GM23338 (cell line): ENCODE measurements at regions not wholly inside any gene's neighbourhood (a gene's known extent, or its start where the extent isn't known, plus 50 kb on each side); places are given as distances from the start of the nearest gene placed in this dataset.

ENCODE experiments used
- ATAC-seq: fragments of 200-7000 bp; cut with Tn5 transposase; 3 replicates; pipeline ENCODE4 v1.9.1; 2020
- DNase-seq: peaks from one replicate; pipeline ENCODE4 v3.0.0-alpha.2; 2015; ENCODE audit warnings: low spot score
- H2AFZ ChIP-seq: fragments of 200-600 bp; sonication (generic); 2 replicates; pipeline ENCODE4 v1.8.0; 2016; ENCODE audit warnings: antibody characterized with exemption, mild to moderate bottlenecking, moderate library complexity
- H3F3A ChIP-seq: fragments of 200-600 bp; sonication (generic); replicated peaks from 2 replicates; pipeline ENCODE4 v1.8.0; 2017; ENCODE audit warnings: antibody characterized with exemption, mixed run types, low read depth
- H3K27ac ChIP-seq: fragments of 200-600 bp; sonication (generic); 2 replicates; pipeline ENCODE4 v1.6.1; 2016; ENCODE audit warnings: low read depth
- H3K27me3 ChIP-seq: fragments of 200-600 bp; sonication (generic); 2 replicates; pipeline ENCODE4 v1.8.0; 2016; ENCODE audit warnings: mild to moderate bottlenecking, mixed run types, moderate library complexity; ENCODE audit not compliant: insufficient read depth
- H3K36me3 ChIP-seq: fragments of 200-600 bp; sonication (generic); 2 replicates; pipeline ENCODE4 v1.8.0; 2016; ENCODE audit warnings: mild to moderate bottlenecking; ENCODE audit not compliant: insufficient read depth
- H3K4me1 ChIP-seq: fragments of 200-600 bp; sonication (generic); 2 replicates; pipeline ENCODE4 v1.8.0; 2016; ENCODE audit warnings: mild to moderate bottlenecking, moderate library complexity; ENCODE audit not compliant: insufficient read depth
- H3K4me2 ChIP-seq: fragments of 200-600 bp; sonication (generic); 2 replicates; pipeline ENCODE4 v1.7.1; 2017; ENCODE audit warnings: mixed run types
- H3K4me3 ChIP-seq: fragments of 200-600 bp; sonication (generic); 2 replicates; pipeline ENCODE4 v1.6.1; 2016; ENCODE audit warnings: mixed run types
- H3K79me2 ChIP-seq: fragments of 200-600 bp; sonication (generic); replicated peaks from 2 replicates; pipeline ENCODE4 v1.8.0; 2017; ENCODE audit warnings: mild to moderate bottlenecking; ENCODE audit not compliant: insufficient read depth
- H3K9me2 ChIP-seq: fragments of 200-600 bp; sonication (generic); 2 replicates; pipeline ENCODE4 v1.8.0; 2017; ENCODE audit not compliant: insufficient read depth
- H4K20me1 ChIP-seq: fragments of 200-600 bp; sonication (generic); replicated peaks from 2 replicates; pipeline ENCODE4 v1.8.0; 2017; ENCODE audit warnings: mild to moderate bottlenecking; ENCODE audit not compliant: insufficient read depth
- H3K27ac Mint-ChIP-seq: 2 replicates; pipeline ENCODE4 v1.8.0; 2020; ENCODE audit warnings: inconsistent platforms, mild to moderate bottlenecking, moderate library complexity, mixed read lengths
- H3K27me3 Mint-ChIP-seq: 3 replicates; pipeline ENCODE4 v1.8.0; 2022; ENCODE audit warnings: low read depth, mild to moderate bottlenecking, moderate library complexity, mixed read lengths, inconsistent platforms; ENCODE audit not compliant: insufficient read depth, poor library complexity
- H3K36me3 Mint-ChIP-seq: 3 replicates; pipeline ENCODE4 v1.8.0; 2021; ENCODE audit warnings: low read depth, mild to moderate bottlenecking, inconsistent platforms, moderate library complexity, mixed read lengths
- H3K4me1 Mint-ChIP-seq: 3 replicates; pipeline ENCODE4 v1.8.0; 2020; ENCODE audit warnings: mild to moderate bottlenecking, inconsistent platforms, mixed read lengths
- H3K4me3 Mint-ChIP-seq: 3 replicates; pipeline ENCODE4 v1.8.0; 2021; ENCODE audit warnings: moderate library complexity, mild to moderate bottlenecking, inconsistent platforms, mixed read lengths
- H3K9me3 Mint-ChIP-seq: 3 replicates; pipeline ENCODE4 v1.8.0; 2020; ENCODE audit warnings: moderate library complexity, mild to moderate bottlenecking, inconsistent platforms, mixed read lengths
- CREB1 ChIP-seq: fragments of 250-450 bp; sonication (Bioruptor Pico); IDR thresholded peaks from 2 replicates; pipeline ENCODE4 v1.5.0; 2020; ENCODE audit warnings: low read depth, mild to moderate bottlenecking, moderate library complexity
- EZH2 ChIP-seq: fragments of 200-600 bp; sonication (generic); IDR thresholded peaks from one replicate; pipeline ENCODE4 v1.8.0; 2017; ENCODE audit warnings: antibody characterized with exemption, mild to moderate bottlenecking, low read depth; ENCODE audit not compliant: unreplicated experiment
- EZH2phosphoT487 ChIP-seq: fragments of 200-600 bp; sonication (generic); IDR thresholded peaks from one replicate; pipeline ENCODE4 v1.8.1; 2018; ENCODE audit warnings: antibody characterized with exemption; ENCODE audit not compliant: unreplicated experiment
- JUNB ChIP-seq: IDR thresholded peaks from one replicate; pipeline ENCODE4 v1.6.1; 2016; ENCODE audit warnings: antibody characterized with exemption; ENCODE audit not compliant: unreplicated experiment
- NANOG ChIP-seq: IDR thresholded peaks from 2 replicates; pipeline ENCODE4 v1.6.1; 2016; ENCODE audit warnings: antibody characterized with exemption, borderline replicate concordance
- POLR2AphosphoS5 ChIP-seq: IDR thresholded peaks from 2 replicates; pipeline ENCODE4 v1.6.1; 2016; ENCODE audit warnings: antibody characterized with exemption, low read depth
- REST ChIP-seq: IDR thresholded peaks from one replicate; pipeline ENCODE4 v1.6.1; 2018; ENCODE audit warnings: antibody characterized with exemption; ENCODE audit not compliant: unreplicated experiment
- STAT1 ChIP-seq: IDR thresholded peaks from one replicate; pipeline ENCODE4 v1.6.1; 2016; ENCODE audit warnings: antibody characterized with exemption; ENCODE audit not compliant: unreplicated experiment
- ZNF114 ChIP-seq: fragments of 250-450 bp; sonication (Bioruptor Pico); IDR thresholded peaks from 2 replicates; pipeline ENCODE4 v1.5.0; 2020; ENCODE audit warnings: mild to moderate bottlenecking, moderate library complexity
- ZNF331 ChIP-seq: fragments of 250-450 bp; sonication (Bioruptor Pico); IDR thresholded peaks from 2 replicates; pipeline ENCODE4 v1.5.0; 2020; ENCODE audit warnings: low read depth, mild to moderate bottlenecking, moderate library complexity
- TF ChIP-seq, protein P1 (sequence below): fragments of 250-450 bp; sonication (Bioruptor Pico); IDR thresholded peaks from 2 replicates; pipeline ENCODE4 v1.5.0; 2020; ENCODE audit warnings: mild to moderate bottlenecking, moderate library complexity
- TF ChIP-seq, protein P2 (sequence below): IDR thresholded peaks from 2 replicates; pipeline ENCODE4 v1.6.1; 2016; ENCODE audit warnings: antibody characterized with exemption
- TF ChIP-seq, protein P3 (sequence below), 2 experiments: fragments of 200-600 bp in 1 of 2; sonication (generic) in 1 of 2; conservative IDR thresholded peaks; 2 replicates each; pipeline versions ENCODE4 v1.5.1 to v1.6.1; 2016 to 2017; ENCODE audit warnings: antibody characterized with exemption in 2 of 2, low read depth in 2 of 2, mild to moderate bottlenecking in 2 of 2, moderate library complexity in 1 of 2

DNA sequence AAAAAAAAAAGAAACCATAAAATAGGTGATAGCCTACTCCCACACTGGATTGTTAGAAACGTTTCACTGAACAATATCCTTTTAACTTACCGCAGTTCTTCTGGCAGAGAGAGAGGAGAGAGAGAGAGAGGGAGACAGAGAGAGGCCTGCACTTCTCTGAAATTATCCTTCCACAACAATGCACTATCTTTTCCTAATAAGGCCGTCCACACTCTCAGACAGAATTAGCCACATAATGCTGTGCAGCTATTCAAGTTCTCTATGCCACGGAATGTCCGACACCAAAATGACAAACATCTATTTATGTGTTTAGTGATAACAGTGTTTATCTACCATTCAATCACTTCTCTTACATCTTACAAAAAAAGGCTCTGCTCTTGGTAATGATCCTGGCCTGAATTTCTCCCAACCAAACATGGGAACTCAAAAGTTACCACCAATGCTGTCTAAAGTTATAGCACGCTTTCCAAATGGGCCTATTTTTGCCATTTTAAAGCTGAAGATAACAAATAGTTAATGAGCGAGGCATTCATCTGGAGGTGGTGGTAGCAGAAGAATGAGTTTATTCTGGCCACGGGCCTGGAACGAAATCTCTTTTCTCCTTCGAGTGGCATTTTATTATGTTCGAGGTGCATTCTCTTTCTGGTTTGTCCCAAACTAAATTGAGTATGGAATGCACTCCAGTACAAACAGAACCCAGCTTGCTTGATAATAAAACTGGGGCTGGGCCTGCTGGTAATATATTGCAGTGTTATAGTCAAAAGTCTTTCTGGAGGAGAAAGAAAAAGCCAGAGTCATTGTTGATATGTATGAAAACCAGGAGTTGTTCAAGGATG lies 160.2 kb upstream of the SVIL start:
- Mint-ChIP-seq H3K36me3 (no peaks in the 10 kb centered on the region), H3K27ac (no peak overlapping the region), H3K4me3 (no peak overlapping the region), H3K27me3 (no peaks in the 10 kb centered on the region), H3K4me1 (no peaks in the 10 kb centered on the region), H3K9me3 (no peaks in the 10 kb centered on the region)
- DNase-seq (no peak), ATAC-seq (no peak)
- Histone ChIP-seq H3K27me3 (no peaks in the 10 kb centered on the region), H3K9me2 (peaks cover 11% of the 10 kb centered on the region), H3K4me2 (no peak overlapping the region), H3K4me1 (no peaks in the 10 kb centered on the region), H3F3A (no peaks in the 10 kb centered on the region), H2AFZ (peak overlapping the region; percentile 52; the same call in 1 of the 2 replicates), H3K36me3 (no peaks in the 10 kb centered on the region), H3K79me2 (no peaks in the 10 kb centered on the region), H3K27ac (no peak overlapping the region), H3K4me3 (no peak overlapping the region), H4K20me1 (no peaks in the 10 kb centered on the region)
- TF ChIP-seq ZNF114 (no peak), STAT1 (no peak), POLR2AphosphoS5 (no peak), JUNB (no peak), EZH2phosphoT487 (no peak), REST (no peak), NANOG (no peak), EZH2 (no peak), CREB1 (no peak), ZNF331 (CRISPR knock-in tag) (no peak)
- TF ChIP-seq, protein P1, sequence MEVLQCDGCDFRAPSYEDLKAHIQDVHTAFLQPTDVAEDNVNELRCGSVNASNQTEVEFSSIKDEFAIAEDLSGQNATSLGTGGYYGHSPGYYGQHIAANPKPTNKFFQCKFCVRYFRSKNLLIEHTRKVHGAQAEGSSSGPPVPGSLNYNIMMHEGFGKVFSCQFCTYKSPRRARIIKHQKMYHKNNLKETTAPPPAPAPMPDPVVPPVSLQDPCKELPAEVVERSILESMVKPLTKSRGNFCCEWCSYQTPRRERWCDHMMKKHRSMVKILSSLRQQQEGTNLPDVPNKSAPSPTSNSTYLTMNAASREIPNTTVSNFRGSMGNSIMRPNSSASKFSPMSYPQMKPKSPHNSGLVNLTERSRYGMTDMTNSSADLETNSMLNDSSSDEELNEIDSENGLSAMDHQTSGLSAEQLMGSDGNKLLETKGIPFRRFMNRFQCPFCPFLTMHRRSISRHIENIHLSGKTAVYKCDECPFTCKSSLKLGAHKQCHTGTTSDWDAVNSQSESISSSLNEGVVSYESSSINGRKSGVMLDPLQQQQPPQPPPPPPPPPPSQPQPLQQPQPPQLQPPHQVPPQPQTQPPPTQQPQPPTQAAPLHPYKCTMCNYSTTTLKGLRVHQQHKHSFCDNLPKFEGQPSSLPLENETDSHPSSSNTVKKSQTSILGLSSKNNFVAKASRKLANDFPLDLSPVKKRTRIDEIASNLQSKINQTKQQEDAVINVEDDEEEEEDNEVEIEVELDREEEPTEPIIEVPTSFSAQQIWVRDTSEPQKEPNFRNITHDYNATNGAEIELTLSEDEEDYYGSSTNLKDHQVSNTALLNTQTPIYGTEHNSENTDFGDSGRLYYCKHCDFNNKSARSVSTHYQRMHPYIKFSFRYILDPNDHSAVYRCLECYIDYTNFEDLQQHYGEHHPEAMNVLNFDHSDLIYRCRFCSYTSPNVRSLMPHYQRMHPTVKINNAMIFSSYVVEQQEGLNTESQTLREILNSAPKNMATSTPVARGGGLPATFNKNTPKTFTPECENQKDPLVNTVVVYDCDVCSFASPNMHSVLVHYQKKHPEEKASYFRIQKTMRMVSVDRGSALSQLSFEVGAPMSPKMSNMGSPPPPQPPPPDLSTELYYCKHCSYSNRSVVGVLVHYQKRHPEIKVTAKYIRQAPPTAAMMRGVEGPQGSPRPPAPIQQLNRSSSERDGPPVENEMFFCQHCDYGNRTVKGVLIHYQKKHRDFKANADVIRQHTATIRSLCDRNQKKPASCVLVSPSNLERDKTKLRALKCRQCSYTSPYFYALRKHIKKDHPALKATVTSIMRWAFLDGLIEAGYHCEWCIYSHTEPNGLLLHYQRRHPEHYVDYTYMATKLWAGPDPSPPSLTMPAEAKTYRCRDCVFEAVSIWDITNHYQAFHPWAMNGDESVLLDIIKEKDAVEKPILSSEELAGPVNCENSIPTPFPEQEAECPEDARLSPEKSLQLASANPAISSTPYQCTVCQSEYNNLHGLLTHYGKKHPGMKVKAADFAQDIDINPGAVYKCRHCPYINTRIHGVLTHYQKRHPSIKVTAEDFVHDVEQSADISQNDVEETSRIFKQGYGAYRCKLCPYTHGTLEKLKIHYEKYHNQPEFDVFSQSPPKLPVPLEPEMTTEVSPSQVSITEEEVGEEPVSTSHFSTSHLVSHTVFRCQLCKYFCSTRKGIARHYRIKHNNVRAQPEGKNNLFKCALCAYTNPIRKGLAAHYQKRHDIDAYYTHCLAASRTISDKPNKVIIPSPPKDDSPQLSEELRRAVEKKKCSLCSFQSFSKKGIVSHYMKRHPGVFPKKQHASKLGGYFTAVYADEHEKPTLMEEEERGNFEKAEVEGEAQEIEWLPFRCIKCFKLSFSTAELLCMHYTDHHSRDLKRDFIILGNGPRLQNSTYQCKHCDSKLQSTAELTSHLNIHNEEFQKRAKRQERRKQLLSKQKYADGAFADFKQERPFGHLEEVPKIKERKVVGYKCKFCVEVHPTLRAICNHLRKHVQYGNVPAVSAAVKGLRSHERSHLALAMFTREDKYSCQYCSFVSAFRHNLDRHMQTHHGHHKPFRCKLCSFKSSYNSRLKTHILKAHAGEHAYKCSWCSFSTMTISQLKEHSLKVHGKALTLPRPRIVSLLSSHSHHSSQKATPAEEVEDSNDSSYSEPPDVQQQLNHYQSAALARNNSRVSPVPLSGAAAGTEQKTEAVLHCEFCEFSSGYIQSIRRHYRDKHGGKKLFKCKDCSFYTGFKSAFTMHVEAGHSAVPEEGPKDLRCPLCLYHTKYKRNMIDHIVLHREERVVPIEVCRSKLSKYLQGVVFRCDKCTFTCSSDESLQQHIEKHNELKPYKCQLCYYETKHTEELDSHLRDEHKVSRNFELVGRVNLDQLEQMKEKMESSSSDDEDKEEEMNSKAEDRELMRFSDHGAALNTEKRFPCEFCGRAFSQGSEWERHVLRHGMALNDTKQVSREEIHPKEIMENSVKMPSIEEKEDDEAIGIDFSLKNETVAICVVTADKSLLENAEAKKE, result no peak
- TF ChIP-seq, protein P2, sequence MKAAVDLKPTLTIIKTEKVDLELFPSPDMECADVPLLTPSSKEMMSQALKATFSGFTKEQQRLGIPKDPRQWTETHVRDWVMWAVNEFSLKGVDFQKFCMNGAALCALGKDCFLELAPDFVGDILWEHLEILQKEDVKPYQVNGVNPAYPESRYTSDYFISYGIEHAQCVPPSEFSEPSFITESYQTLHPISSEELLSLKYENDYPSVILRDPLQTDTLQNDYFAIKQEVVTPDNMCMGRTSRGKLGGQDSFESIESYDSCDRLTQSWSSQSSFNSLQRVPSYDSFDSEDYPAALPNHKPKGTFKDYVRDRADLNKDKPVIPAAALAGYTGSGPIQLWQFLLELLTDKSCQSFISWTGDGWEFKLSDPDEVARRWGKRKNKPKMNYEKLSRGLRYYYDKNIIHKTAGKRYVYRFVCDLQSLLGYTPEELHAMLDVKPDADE, result no peak
- TF ChIP-seq, protein P3, sequence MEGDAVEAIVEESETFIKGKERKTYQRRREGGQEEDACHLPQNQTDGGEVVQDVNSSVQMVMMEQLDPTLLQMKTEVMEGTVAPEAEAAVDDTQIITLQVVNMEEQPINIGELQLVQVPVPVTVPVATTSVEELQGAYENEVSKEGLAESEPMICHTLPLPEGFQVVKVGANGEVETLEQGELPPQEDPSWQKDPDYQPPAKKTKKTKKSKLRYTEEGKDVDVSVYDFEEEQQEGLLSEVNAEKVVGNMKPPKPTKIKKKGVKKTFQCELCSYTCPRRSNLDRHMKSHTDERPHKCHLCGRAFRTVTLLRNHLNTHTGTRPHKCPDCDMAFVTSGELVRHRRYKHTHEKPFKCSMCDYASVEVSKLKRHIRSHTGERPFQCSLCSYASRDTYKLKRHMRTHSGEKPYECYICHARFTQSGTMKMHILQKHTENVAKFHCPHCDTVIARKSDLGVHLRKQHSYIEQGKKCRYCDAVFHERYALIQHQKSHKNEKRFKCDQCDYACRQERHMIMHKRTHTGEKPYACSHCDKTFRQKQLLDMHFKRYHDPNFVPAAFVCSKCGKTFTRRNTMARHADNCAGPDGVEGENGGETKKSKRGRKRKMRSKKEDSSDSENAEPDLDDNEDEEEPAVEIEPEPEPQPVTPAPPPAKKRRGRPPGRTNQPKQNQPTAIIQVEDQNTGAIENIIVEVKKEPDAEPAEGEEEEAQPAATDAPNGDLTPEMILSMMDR (conservative IDR thresholded peaks at IDR 0.05; ENCODE audit: low read depth in 2 of 2), result no peak
